K562 (cell line): ENCODE measurements at regions not wholly inside any gene's neighbourhood (a gene's known extent, or its start where the extent isn't known, plus 50 kb on each side); places are given as distances from the start of the nearest gene placed in this dataset.

ENCODE experiments used
- ATAC-seq: fragments of 200-7000 bp; cut with Tn5 transposase; 3 replicates; pipeline ENCODE4 v1.9.1; 2020; ENCODE audit warnings: moderate library complexity
- BruUV-seq: library from RNA; stranded (reverse); fragments of 400-500 nt; replicated peaks from 2 replicates; lab custom pipeline; 2021; lab: Mats Ljungman, UMichigan
- CTCF ChIA-PET: fragments of 300-600 bp; formaldehyde crosslinking; extraction: SDS; loops from one replicate; lab custom pipeline; 2021; ENCODE audit warnings: low intra/inter-chr PET ratio; lab: Yijun Ruan, JAX
- POLR2A ChIA-PET: fragments of 300-600, 350-650 bp; sonication (Branson Sonifier 250); formaldehyde crosslinking; extraction: SDS; loops from one replicate; lab custom pipeline; 2021; ENCODE audit warnings: antibody characterized with exemption, inconsistent platforms; lab: Yijun Ruan, JAX
- DNase-seq, 4 experiments: peaks; one replicate each; pipeline versions ENCODE4 v3.0.0 to v3.0.0-alpha.2; 2011 to 2018; ENCODE audit warnings: low spot score in 3 of 4, mixed read lengths in 3 of 4; ENCODE audit errors: extremely low read depth in 1 of 4
- FAIRE-seq: peaks from 2 replicates; lab custom pipeline; 2011; peaks lifted over from hg19 to GRCh38; lab: Jason Lieb, UNC
- H2AFZ ChIP-seq: 2 replicates; pipeline ENCODE4 v1.6.0; 2011; ENCODE audit warnings: low read depth, low read length, control low read depth, inconsistent platforms
- H3K27ac ChIP-seq: fragments of 200-600 bp; 3 replicates; pipeline ENCODE4 v1.8.0; 2011; ENCODE audit warnings: low read depth, mild to moderate bottlenecking, control low read depth, inconsistent platforms, low read length, moderate library complexity, mixed read lengths; ENCODE audit errors: extremely low read depth
- H3K27me3 ChIP-seq, 2 experiments: fragments of 300-600 bp in 1 of 2; 2 replicates in 1 of 2; 3 replicates in 1 of 2; pipeline versions ENCODE4 v1.6.0 to v1.8.0; 2011; ENCODE audit warnings: inconsistent platforms in 2 of 2, low read length in 2 of 2, mild to moderate bottlenecking in 1 of 2, mixed read lengths in 1 of 2, moderate library complexity in 1 of 2; ENCODE audit not compliant: control insufficient read depth in 2 of 2, insufficient read depth in 2 of 2
- H3K36me3 ChIP-seq: fragments of 300-600 bp; 3 replicates; pipeline ENCODE4 v1.8.0; 2011; ENCODE audit warnings: mild to moderate bottlenecking, low read length, inconsistent platforms; ENCODE audit not compliant: control insufficient read depth, insufficient read depth
- H3K4me1 ChIP-seq, 2 experiments: fragments of 200-600 bp in 1 of 2; replicated peaks in 1 of 2; 2 replicates in 1 of 2; 3 replicates in 1 of 2; pipeline versions ENCODE4 v1.5.1 to v1.8.0; 2011; ENCODE audit warnings: inconsistent platforms in 2 of 2, low read length in 2 of 2, mild to moderate bottlenecking in 1 of 2, mixed read lengths in 1 of 2, moderate library complexity in 1 of 2; ENCODE audit not compliant: control insufficient read depth in 2 of 2, insufficient read depth in 2 of 2
- H3K4me2 ChIP-seq: 2 replicates; pipeline ENCODE4 v1.6.1; 2011; ENCODE audit warnings: low read length, control low read depth, inconsistent platforms, mixed read lengths; ENCODE audit not compliant: insufficient read depth
- H3K4me3 ChIP-seq: fragments of 200-600 bp; sonication (generic), shearing (Covaris generic); 2 replicates; pipeline ENCODE4 v1.5.1; 2016; ENCODE audit warnings: control low read depth, inconsistent platforms
- H3K79me2 ChIP-seq: fragments of 200-600 bp; 3 replicates; pipeline ENCODE4 v1.8.0; 2011; ENCODE audit warnings: low read length, inconsistent platforms; ENCODE audit not compliant: control insufficient read depth, insufficient read depth
- H3K9ac ChIP-seq, 2 experiments: 2 replicates each; pipeline versions ENCODE4 v1.6.0 to v1.6.1; 2011; ENCODE audit warnings: low read depth in 2 of 2, low read length in 2 of 2, control low read depth in 1 of 2, inconsistent platforms in 1 of 2, mild to moderate bottlenecking in 1 of 2, mixed read lengths in 1 of 2; ENCODE audit not compliant: insufficient read depth in 1 of 2
- H3K9me1 ChIP-seq: one replicate; pipeline ENCODE4 v1.6.0; 2011; ENCODE audit warnings: inconsistent platforms, mild to moderate bottlenecking, low read length, moderate library complexity; ENCODE audit not compliant: control insufficient read depth, insufficient read depth
- H3K9me3 ChIP-seq: replicated peaks from 2 replicates; pipeline ENCODE4 v1.5.1; 2011; ENCODE audit warnings: low read depth, low read length, inconsistent platforms; ENCODE audit not compliant: control insufficient read depth, insufficient read depth
- H4K20me1 ChIP-seq: replicated peaks from 2 replicates; pipeline ENCODE4 v1.6.1; 2011; ENCODE audit warnings: low read length, inconsistent platforms, mixed read lengths; ENCODE audit not compliant: control insufficient read depth, insufficient read depth
- BCOR ChIP-seq: fragments of 450-650 bp; IDR thresholded peaks from 2 replicates; pipeline ENCODE4 v1.6.1; 2016
- CHD2 ChIP-seq: IDR thresholded peaks from 2 replicates; pipeline ENCODE4 v1.6.1; 2011; ENCODE audit warnings: low read depth, low read length
- CREBBP ChIP-seq: IDR thresholded peaks from one replicate; pipeline ENCODE4 v1.6.1; 2012; ENCODE audit warnings: low read depth, mild to moderate bottlenecking, control low read depth, inconsistent platforms, low read length
- CSDE1 ChIP-seq, 2 experiments: fragments of 450-650 bp; IDR thresholded peaks; 2 replicates each; pipeline ENCODE4 v1.6.1; 2016; ENCODE audit warnings: mild to moderate bottlenecking in 1 of 2
- NCOA2 ChIP-seq, 2 experiments: fragments of 450-650 bp; IDR thresholded peaks; 2 replicates each; pipeline ENCODE4 v1.6.1; 2018; ENCODE audit warnings: mild to moderate bottlenecking in 2 of 2, moderate library complexity in 1 of 2; ENCODE audit not compliant: partially characterized antibody in 2 of 2
- NFXL1 ChIP-seq: fragments of 450-650 bp; formaldehyde crosslinking; IDR thresholded peaks from 2 replicates; pipeline ENCODE4 v1.4.0; 2021; ENCODE audit warnings: mild to moderate bottlenecking
- RNF2 ChIP-seq: sonication (generic); IDR thresholded peaks from 2 replicates; pipeline ENCODE4 v1.6.1; 2016
- WHSC1 ChIP-seq: IDR thresholded peaks from one replicate; pipeline ENCODE4 v1.6.1; 2012; ENCODE audit warnings: low read length, control low read depth, inconsistent platforms
- ZNF282 ChIP-seq: sonication (generic); formaldehyde crosslinking; IDR thresholded peaks from 2 replicates; pipeline ENCODE4 v1.8.1; 2023; ENCODE audit warnings: missing genetic modification reagents
- ZNF384 ChIP-seq: IDR thresholded peaks from 2 replicates; pipeline ENCODE4 v1.6.1; 2012; ENCODE audit warnings: low read depth, low read length, improper control_type of control experiment
- WGBS: fragments of 100-300 bp; shearing (Covaris generic); methylation state at CpG from one replicate; pipeline ENCODE4 v1.1.6; 2016; ENCODE audit warnings: low coverage, mixed read lengths; ENCODE audit not compliant: insufficient coverage; ENCODE audit errors: missing lambda C conversion rate; 5-methylcytosine and 5-hydroxymethylcytosine counted together
- in situ Hi-C: fragments of 300-500 bp; cut with MboI; formaldehyde crosslinking; loops from 4 replicates; pipeline ENCODE4 v1.15.0; 2018; ENCODE audit warnings: inconsistent platforms, mixed read lengths
- intact Hi-C: fragments of 100-400 bp; cut with micrococcal nuclease; formaldehyde crosslinking; loops from 2 replicates; pipeline ENCODE4 v1.14.2; 2022
- TF ChIP-seq, protein P1 (sequence below): fragments of 200-400 bp; formaldehyde crosslinking; IDR thresholded peaks from 2 replicates; pipeline ENCODE4 v1.6.1; 2017; ENCODE audit warnings: mild to moderate bottlenecking, low read depth, low read length, moderate library complexity
- TF ChIP-seq, protein P2 (sequence below): fragments of 200-800 bp; sonication (Bioruptor generic); IDR thresholded peaks from 2 replicates; pipeline ENCODE4 v1.6.1; 2017; ENCODE audit warnings: missing genetic modification characterization, missing compliant biosample characterization
- TF ChIP-seq, protein P3 (sequence below): sonication (generic); formaldehyde crosslinking; IDR thresholded peaks from 2 replicates; pipeline ENCODE4 v1.8.1; 2023; ENCODE audit warnings: mild to moderate bottlenecking, missing genetic modification reagents

DNA sequence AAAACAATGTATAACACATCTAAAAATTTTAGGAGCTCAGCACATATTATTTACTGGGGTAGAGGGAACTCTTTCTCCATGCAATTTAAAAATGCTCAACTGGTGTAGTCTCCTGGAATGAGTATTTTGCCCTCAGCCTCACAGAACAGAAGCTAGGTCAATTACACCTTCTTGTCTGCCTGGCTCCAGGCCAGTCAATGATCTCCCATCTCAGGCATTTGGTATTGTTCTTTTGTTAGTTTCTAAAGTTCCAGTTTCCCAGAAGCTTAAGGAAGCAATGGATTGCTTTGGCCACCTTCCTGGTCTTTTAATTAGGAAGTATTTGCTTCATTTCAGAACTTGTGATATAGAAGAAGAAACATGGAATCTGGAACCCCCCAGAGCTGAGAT lies 360.3 kb upstream of the ASIC2 start:
- Histone ChIP-seq H2AFZ (no peak overlapping the region), H3K4me2 (no peak overlapping the region), H3K9ac (no peak overlapping the region), H3K36me3 (no peaks in the 10 kb centered on the region), H3K27ac (no peak overlapping the region), H3K79me2 (no peaks in the 10 kb centered on the region), H3K27me3 (peaks cover 0 to 7% of the 10 kb centered on the region in 2 experiments; a peak in 3 of 5 replicates), H3K4me3 (no peak overlapping the region), H3K9me1 (no peaks in the 10 kb centered on the region), H4K20me1 (no peaks in the 10 kb centered on the region), H3K9me3 (no peaks in the 10 kb centered on the region), H3K4me1 (no peaks in the 10 kb centered on the region)
- TF ChIP-seq BCOR = no peak
- TF ChIP-seq, protein P1, sequence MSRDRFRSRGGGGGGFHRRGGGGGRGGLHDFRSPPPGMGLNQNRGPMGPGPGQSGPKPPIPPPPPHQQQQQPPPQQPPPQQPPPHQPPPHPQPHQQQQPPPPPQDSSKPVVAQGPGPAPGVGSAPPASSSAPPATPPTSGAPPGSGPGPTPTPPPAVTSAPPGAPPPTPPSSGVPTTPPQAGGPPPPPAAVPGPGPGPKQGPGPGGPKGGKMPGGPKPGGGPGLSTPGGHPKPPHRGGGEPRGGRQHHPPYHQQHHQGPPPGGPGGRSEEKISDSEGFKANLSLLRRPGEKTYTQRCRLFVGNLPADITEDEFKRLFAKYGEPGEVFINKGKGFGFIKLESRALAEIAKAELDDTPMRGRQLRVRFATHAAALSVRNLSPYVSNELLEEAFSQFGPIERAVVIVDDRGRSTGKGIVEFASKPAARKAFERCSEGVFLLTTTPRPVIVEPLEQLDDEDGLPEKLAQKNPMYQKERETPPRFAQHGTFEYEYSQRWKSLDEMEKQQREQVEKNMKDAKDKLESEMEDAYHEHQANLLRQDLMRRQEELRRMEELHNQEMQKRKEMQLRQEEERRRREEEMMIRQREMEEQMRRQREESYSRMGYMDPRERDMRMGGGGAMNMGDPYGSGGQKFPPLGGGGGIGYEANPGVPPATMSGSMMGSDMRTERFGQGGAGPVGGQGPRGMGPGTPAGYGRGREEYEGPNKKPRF = no peak
- DNase-seq = no peak
- no peak for FAIRE-seq
- CTCF ChIA-PET = no interaction called here
- no TSS peak for BruUV-seq
- in situ Hi-C loops (no loop called here), intact Hi-C loops (no loop called here)
- POLR2A ChIA-PET = interaction anchor here (1.4 to 1.5 kb wide), 2 partner anchors 11 to 831 kb away, joined by 3 read pairs; no protein-coding TSS in a partner anchor
- no peak for ATAC-seq

DNA sequence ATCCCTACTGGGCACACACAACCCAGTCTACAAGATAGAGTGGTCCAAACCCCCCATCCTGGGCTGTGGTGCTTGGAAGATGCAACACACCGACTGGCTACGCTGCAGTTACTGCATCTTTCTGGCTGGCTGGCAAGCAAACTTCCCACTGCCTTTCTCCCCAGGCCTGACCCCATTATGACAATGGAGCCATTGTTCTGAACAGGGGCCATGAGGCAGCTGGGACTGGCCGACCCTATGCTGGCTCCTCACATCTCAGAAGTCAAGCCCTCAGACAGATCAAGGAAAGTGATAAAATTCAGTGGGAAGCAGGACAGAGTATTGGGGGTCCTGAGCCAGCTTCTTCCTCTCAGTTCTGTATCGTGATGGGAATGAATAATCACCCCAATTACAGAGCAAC lies 364.1 kb upstream of the ASIC2 start:
- intact Hi-C loops = no loop called here
- Histone ChIP-seq H3K27ac (no peak overlapping the region), H3K4me1 (no peaks in the 10 kb centered on the region), H3K36me3 (no peaks in the 10 kb centered on the region), H4K20me1 (no peaks in the 10 kb centered on the region; the same call in 1 of the 2 replicates), H3K9me1 (no peaks in the 10 kb centered on the region), H2AFZ (no peak overlapping the region), H3K27me3 (peaks cover 16 to 21% of the 10 kb centered on the region in 2 experiments), H3K9me3 (no peaks in the 10 kb centered on the region)
- DNase-seq = no peak
- ATAC-seq = no peak
- CTCF ChIA-PET = no interaction called here
- no TSS peak for BruUV-seq
- POLR2A ChIA-PET = no interaction called here
- TF ChIP-seq ZNF384 (no peak), NFXL1 (CRISPR knock-in tag) (no peak), ZNF282 (CRISPR knock-in tag) (no peak), CREBBP (no peak), RNF2 (no peak), CSDE1 (IDR thresholded peaks at IDR 0.05) (no peak), NCOA2 (IDR thresholded peaks at IDR 0.05; ENCODE audit: partially characterized antibody in 2 of 2) (no peak), WHSC1 (no peak), CHD2 (no peak)
- TF ChIP-seq, protein P2, sequence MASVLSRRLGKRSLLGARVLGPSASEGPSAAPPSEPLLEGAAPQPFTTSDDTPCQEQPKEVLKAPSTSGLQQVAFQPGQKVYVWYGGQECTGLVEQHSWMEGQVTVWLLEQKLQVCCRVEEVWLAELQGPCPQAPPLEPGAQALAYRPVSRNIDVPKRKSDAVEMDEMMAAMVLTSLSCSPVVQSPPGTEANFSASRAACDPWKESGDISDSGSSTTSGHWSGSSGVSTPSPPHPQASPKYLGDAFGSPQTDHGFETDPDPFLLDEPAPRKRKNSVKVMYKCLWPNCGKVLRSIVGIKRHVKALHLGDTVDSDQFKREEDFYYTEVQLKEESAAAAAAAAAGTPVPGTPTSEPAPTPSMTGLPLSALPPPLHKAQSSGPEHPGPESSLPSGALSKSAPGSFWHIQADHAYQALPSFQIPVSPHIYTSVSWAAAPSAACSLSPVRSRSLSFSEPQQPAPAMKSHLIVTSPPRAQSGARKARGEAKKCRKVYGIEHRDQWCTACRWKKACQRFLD (CRISPR knock-in tag) = no peak
- TF ChIP-seq, protein P3, sequence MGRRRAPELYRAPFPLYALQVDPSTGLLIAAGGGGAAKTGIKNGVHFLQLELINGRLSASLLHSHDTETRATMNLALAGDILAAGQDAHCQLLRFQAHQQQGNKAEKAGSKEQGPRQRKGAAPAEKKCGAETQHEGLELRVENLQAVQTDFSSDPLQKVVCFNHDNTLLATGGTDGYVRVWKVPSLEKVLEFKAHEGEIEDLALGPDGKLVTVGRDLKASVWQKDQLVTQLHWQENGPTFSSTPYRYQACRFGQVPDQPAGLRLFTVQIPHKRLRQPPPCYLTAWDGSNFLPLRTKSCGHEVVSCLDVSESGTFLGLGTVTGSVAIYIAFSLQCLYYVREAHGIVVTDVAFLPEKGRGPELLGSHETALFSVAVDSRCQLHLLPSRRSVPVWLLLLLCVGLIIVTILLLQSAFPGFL = no peak
- TF ChIP-seq, all 486 proteins: peak for 0
- Histone ChIP-seq H3K4me3 (no peak overlapping the region), H3K4me2 (no peak overlapping the region), H3K79me2 (no peaks in the 10 kb centered on the region), H3K9ac (no peak overlapping the region)
- no peak for FAIRE-seq
- WGBS = 0% methylated on average over 4 of the region's 4 CpGs
- in situ Hi-C loops = no loop called here
